ENCODE measurements at regions not wholly inside any gene's neighbourhood (a gene's known extent, or its start where the extent isn't known, plus 50 kb on each side); places are given as distances from the start of the nearest gene placed in this dataset.
"Not testable (repeated sequence)": the region's sequence is repeated elsewhere in the genome, so short reads cannot be mapped to it uniquely, and the experiment has no call there.

DNA sequence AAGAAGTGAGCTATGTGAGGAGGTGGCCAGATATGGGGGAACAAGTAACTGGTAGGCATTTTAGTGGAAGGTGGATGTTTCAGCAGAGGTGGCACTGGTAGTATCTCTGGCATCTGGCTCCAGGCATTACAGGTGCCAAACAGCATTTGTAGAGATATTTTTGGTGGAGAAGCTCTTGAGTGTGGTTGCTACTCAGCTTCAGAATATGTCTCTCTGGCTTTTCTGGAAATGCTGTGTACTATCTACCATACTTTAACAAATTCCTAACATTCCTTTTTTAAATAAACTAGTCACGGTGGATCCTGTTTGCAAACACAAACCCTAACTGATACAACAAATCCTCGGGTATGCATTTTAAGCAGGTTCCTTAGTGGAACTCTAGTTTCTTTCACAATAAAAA is 128.0 kb downstream of the BARX2 start:
- Mint-ChIP-seq H3K27me3 (no peaks in the 10 kb centered on the region), H3K4me3 (no peak overlapping the region), H3K36me3 (no peaks in the 10 kb centered on the region), H3K27ac (no peak overlapping the region), H3K4me1 (no peaks in the 10 kb centered on the region), H3K9me3 (no peaks in the 10 kb centered on the region)
- DNase-seq (no peak), ATAC-seq (ENCODE audit: low read depth) (no peak)
- POLR2A ChIA-PET = no interaction called here

DNA sequence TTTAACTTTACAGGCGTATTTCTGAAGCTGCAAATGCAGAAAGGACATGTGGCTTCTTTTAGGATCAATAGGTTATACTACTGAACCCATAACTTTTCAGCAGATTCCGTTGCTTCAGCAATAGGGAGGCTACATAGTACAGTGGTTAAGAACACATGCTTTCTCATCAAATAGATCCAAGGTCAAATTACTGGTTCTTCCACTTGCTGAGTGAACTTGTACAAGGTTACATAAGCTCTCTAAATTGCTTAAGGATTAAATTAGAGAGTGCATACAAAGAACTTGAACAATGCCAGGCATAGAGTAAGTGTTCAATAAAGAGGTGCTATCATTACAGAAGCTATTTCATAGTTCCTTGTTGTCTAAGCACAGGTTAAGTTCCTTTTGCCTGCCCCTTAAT is 129.6 kb downstream of the BARX2 start:
- POLR2A ChIA-PET = no interaction called here
- H3K27ac Mint-ChIP-seq = no peak overlapping the region
- H3K36me3 Mint-ChIP-seq = no peaks in the 10 kb centered on the region

DNA sequence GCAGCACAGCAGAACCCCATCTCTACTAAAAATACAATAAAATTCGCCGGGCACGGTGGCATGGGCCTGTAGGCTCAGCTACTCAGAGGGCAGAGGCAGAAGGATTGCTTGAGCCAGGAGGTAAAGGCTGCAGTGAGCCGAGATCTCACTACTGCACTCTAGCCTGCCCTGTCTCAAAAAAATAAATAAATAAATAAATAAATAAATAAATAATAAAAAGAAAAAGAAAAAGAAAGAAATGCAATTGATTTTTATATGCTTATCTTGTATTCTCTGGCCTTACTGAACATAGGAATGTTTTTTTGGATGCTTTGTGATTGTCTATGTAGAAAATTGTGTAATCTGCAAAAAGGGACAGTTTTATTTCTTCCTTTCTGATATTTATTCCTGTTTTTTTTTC is 132.5 kb downstream of the BARX2 start:
- no peaks in the 10 kb centered on the region for H3K4me1 Mint-ChIP-seq
- H3K4me3 Mint-ChIP-seq = no peak overlapping the region
- DNase-seq (no peak), ATAC-seq (ENCODE audit: low read depth) (no peak)
- POLR2A ChIA-PET = no interaction called here
- no peaks in the 10 kb centered on the region for H3K36me3 Mint-ChIP-seq
- no peaks in the 10 kb centered on the region for H3K27me3 Mint-ChIP-seq
- H3K9me3 Mint-ChIP-seq = no peaks in the 10 kb centered on the region
- no peak overlapping the region for H3K27ac Mint-ChIP-seq

More for the DNA sequence above, 129.6 kb downstream of the BARX2 start:
- Mint-ChIP-seq H3K9me3 (no peaks in the 10 kb centered on the region), H3K4me3 (no peak overlapping the region), H3K27me3 (no peaks in the 10 kb centered on the region), H3K4me1 (no peaks in the 10 kb centered on the region)
- no peak for DNase-seq
- ATAC-seq (ENCODE audit: low read depth) = no peak

DNA sequence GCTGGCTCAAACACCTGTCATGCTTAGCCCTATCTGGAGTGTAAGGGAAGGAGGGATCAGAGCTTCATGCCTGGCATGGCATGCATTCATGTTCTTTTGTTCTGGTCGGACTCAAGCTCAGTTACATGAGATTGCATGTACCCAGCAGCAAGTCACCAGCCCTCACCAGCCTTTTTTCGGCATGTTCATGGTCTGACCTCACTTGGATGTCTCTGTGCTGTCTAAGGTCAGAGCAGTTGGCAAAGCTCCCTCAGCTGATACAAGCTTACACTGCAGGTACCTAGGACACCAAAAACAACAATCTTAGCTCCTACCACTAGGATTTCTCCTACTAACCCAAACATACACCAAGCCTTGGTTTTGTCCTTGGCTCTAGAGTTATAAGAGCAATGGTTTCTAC is 152.6 kb downstream of the BARX2 start:
- H3K4me3 Mint-ChIP-seq = no peak overlapping the region

DNA sequence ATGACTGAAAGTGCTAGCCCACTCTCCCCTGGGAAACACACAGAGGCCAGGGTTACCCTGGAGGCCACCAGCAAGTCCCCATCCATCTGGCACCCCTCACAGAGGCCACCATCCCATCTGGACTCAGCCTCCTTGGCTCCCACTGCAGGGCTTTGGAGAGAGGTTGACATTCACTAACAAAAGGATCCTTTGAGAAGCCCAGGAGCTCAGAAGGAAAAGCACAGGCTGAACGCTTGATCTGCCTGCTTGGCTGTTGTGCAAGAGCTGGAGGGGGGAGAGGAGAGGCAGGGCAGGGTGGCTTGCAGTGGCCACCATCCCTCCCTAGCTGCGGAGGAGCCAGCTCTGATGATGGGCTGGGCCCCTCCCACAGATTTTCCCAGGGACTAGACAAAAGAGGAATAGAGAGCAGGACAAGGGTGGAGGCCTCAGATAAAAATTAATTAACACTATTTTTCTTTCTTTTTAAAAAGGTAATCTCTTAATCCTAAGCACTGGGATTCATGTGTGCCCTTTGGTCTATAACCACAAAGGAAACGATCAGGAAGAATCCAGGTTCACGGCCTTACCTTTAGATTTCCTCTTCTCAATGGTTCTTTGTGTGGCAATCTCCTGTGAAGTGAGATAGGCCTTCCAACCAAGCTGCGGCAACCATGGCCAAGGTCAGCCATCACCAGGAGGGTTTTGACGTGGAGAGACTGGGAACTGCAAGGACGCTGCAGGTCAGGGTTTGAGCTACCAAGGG is 154.7 kb downstream of the BARX2 start:
- no peaks in the 10 kb centered on the region for H3K4me1 Mint-ChIP-seq
- peaks cover 2% of the 10 kb centered on the region for H3K27me3 Mint-ChIP-seq
- no peaks in the 10 kb centered on the region for H3K36me3 Mint-ChIP-seq
- no peak overlapping the region for H3K4me3 Mint-ChIP-seq
- no peak for ATAC-seq (ENCODE audit: low read depth)
- no peak for DNase-seq
- H3K27ac Mint-ChIP-seq = no peak overlapping the region
- POLR2A ChIA-PET = no interaction called here
- peaks cover under 1% of the 10 kb centered on the region for H3K9me3 Mint-ChIP-seq

More for the DNA sequence above, 152.6 kb downstream of the BARX2 start:
- Mint-ChIP-seq H3K36me3 (no peaks in the 10 kb centered on the region), H3K27ac (no peak overlapping the region), H3K9me3 (peaks cover 3% of the 10 kb centered on the region), H3K4me1 (no peaks in the 10 kb centered on the region), H3K27me3 (no peaks in the 10 kb centered on the region)
- DNase-seq (no peak), ATAC-seq (ENCODE audit: low read depth) (no peak)
- POLR2A ChIA-PET = no interaction called here

DNA sequence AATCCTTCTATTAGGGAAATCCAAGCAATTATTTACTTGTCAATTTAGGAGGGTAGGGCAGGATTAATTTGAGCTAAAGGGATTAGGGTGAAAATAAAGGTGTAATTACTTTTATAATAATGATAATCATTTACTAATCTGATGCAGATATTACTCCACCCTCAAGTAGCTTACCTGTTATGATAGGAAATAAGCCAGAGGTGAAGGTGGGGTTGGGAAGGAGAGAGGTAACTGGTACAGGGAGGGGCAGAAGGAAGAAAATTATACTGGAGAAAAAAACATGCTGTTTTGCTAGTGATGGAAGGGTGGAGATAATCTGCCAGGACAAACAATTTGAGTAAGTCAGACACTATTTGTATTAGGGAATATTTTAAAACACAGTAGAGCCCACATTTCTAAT is 157.7 kb downstream of the BARX2 start:
- no peak for ATAC-seq (ENCODE audit: low read depth)
- no peak for DNase-seq
- Mint-ChIP-seq H3K27me3 (peaks cover 2% of the 10 kb centered on the region), H3K4me1 (no peaks in the 10 kb centered on the region), H3K9me3 (peaks cover 10% of the 10 kb centered on the region), H3K36me3 (no peaks in the 10 kb centered on the region), H3K4me3 (no peak overlapping the region), H3K27ac (no peak overlapping the region)
- POLR2A ChIA-PET = no interaction called here

DNA sequence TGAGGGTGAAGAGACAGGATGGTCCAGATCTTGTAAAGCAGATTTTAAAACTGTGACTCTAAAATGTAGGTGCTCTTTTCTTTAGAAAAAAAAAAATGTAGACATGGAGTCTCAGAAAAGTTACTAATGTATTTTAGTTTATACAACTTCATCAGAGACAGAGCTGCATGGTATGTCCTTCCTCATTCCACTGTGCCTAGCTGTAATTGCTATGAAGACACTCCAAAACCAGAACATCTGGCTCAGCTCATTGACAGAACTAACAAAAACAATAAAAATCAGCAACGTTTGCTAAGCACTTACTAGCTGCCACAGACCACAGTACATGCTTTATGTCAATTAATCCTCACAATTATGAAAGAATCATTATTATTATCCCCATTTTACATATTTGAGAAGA is 160.7 kb downstream of the BARX2 start:
- Mint-ChIP-seq H3K9me3 (peaks cover 19% of the 10 kb centered on the region), H3K27me3 (peaks cover 2% of the 10 kb centered on the region), H3K4me1 (no peaks in the 10 kb centered on the region), H3K36me3 (no peaks in the 10 kb centered on the region), H3K27ac (no peak overlapping the region), H3K4me3 (no peak overlapping the region)
- DNase-seq (no peak), ATAC-seq (ENCODE audit: low read depth) (no peak)
- POLR2A ChIA-PET = no interaction called here

DNA sequence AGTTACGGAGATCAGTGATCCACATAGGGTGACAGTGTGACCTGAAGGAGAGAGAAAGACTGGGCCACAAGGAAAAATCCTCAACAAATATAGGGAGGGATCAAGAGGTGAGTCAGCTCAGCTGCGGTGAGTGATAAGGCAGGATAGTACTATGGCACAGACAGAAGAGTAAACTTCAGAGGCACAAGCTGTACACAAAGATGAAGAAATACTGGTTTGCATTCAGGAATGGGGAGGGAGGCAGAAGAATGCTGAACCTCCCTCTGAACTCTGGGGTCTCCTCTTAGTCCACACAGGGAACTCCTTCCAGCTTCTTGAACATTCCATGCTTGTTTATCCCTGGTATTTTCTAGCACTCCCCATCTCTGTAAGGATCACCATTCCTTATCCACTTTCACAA is 162.7 kb downstream of the BARX2 start:
- no peaks in the 10 kb centered on the region for H3K4me1 Mint-ChIP-seq
- peaks cover 24% of the 10 kb centered on the region for H3K9me3 Mint-ChIP-seq
- H3K27me3 Mint-ChIP-seq = peaks cover 2% of the 10 kb centered on the region
- POLR2A ChIA-PET = no interaction called here
- DNase-seq (no peak), ATAC-seq (ENCODE audit: low read depth) (no peak)
- no peak overlapping the region for H3K27ac Mint-ChIP-seq
- H3K36me3 Mint-ChIP-seq = no peaks in the 10 kb centered on the region
- no peak overlapping the region for H3K4me3 Mint-ChIP-seq

DNA sequence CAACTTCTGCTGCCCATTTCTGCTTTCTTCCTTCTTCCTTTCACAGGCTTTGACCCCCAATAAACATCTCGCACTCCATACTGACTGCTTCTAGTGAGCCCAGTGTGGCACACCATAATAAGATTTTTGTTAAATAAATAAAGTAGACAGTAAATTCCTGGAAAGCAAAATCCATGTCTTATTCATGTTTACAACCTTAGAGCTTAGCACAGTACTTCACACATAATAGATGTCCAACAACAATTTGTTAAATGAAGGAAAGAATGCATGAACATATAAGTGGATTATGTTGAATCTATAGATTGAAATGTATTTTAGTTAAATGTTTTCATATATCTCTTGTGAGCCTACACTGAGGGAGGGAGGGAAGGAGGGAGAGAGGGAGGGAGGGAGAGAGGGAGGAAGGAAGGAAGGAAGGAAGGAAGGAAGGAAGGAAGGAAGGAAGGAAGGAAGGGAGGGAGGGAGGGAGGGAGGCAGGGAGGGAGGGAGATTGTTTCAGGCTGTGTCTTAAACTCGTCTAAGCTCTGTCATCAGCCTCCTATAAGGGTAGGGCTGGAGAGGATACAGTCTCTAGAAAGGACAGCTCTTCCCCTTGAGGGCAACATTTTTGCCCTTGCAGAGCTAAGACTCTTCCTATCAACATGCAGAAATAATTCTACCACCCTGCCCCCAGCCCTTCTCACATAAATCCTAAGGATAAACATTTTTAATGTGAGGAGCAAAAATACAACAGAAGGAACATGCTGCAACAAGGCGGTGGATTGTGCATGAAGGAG is 168.1 kb downstream of the BARX2 start:
- Mint-ChIP-seq H3K9me3 (peaks cover 12% of the 10 kb centered on the region), H3K27ac (no peak overlapping the region), H3K4me3 (no peak overlapping the region), H3K36me3 (no peaks in the 10 kb centered on the region), H3K4me1 (no peaks in the 10 kb centered on the region), H3K27me3 (no peaks in the 10 kb centered on the region)
- no peak for DNase-seq
- no peak for ATAC-seq (ENCODE audit: low read depth)
- POLR2A ChIA-PET = no interaction called here

DNA sequence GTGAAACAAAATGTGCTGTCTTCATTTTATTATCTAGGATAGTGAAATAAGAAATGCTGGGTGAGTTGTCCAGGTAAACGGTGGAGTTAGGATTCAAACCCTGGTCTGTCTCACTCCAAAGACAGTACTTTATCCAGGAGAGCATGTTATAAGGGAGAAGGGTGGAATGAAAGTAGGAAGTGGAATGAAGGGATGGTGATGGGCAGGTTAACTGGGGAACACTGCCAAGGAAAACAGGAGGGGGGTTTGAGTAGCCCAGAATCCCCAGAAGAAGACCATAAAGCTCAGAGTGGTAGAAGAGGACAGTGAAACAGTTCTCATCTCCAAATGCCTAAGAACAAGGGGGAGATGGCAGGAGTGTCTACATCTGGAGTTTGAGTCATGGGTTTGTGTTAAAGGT is 169.0 kb downstream of the BARX2 start:
- Mint-ChIP-seq H3K4me1 (no peaks in the 10 kb centered on the region), H3K36me3 (no peaks in the 10 kb centered on the region), H3K4me3 (no peak overlapping the region), H3K27me3 (no peaks in the 10 kb centered on the region), H3K27ac (no peak overlapping the region), H3K9me3 (peaks cover 12% of the 10 kb centered on the region)
- no peak for DNase-seq
- POLR2A ChIA-PET = no interaction called here
- ATAC-seq (ENCODE audit: low read depth) = no peak

DNA sequence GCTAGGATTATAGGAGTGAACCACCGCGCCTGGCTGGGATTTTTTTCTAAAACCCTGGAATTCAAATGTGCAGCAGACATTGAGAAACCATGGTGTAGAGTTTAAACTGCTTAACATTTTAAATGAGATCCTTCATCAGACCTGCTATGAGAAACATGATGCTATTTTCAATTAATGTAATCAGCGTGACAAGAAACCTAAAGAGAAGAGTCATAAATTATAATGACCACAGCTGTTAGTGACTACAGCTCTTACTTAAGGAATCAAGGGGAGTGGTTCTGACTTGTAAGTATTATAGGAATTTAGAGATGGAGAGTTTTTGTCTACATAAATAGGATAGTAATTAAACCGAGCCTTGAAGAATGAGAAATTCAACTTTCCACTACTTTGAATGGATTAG is 170.6 kb downstream of the BARX2 start:
- POLR2A ChIA-PET = no interaction called here
- ATAC-seq (ENCODE audit: low read depth) (no peak), DNase-seq (no peak)
- Mint-ChIP-seq H3K4me1 (no peaks in the 10 kb centered on the region), H3K27ac (no peak overlapping the region), H3K4me3 (no peak overlapping the region), H3K36me3 (no peaks in the 10 kb centered on the region), H3K9me3 (peaks cover 15% of the 10 kb centered on the region), H3K27me3 (no peaks in the 10 kb centered on the region)

DNA sequence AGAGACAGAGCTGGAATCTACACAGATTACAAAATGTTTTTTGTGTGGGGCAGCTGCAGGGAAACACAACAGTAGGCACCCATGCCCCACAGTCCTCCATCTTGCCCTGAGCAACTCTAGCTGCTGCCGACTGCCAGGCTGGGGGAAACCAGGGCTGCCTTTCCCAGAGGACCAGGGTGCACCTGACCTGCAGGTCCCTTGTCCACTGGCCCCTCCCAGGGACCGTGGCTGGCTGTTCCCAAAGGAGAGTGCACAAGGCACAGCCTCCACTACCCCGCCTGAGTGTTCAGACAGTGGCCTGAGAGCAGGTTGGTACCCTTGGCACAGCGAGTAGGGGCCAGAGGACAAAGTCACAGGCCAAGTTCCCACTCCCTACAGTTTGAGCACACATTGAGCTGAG is 181.8 kb downstream of the BARX2 start:
- Mint-ChIP-seq H3K27ac (no peak overlapping the region), H3K9me3 (no peaks in the 10 kb centered on the region), H3K27me3 (peaks cover 3% of the 10 kb centered on the region), H3K36me3 (no peaks in the 10 kb centered on the region), H3K4me3 (no peak overlapping the region), H3K4me1 (no peaks in the 10 kb centered on the region)
- POLR2A ChIA-PET = no interaction called here
- no peak for DNase-seq
- no peak for ATAC-seq (ENCODE audit: low read depth)

DNA sequence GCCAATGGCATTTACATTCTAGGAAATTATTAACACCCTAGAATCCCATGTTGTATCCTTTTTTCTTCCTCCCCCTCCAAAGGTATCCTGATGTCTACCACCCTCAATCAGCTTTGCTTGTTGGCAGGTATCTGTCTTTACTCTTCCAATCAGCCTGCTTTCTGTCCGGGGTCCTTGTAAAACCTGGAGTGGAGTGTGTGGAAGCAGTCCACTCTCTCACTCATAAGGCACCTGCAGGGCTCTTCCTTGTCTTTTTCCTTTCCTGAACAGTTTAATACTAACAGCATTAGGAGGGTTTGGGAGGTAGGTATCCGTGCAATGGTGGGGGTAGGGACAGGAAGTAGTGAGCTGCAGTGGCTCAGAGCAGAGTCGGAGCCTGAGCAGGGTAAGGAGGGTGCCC is 193.4 kb downstream of the BARX2 start:
- DNase-seq (no peak), ATAC-seq (ENCODE audit: low read depth) (no peak)
- H3K27me3 Mint-ChIP-seq = peaks cover 3% of the 10 kb centered on the region
- H3K36me3 Mint-ChIP-seq = no peaks in the 10 kb centered on the region
- H3K4me1 Mint-ChIP-seq = no peaks in the 10 kb centered on the region
- H3K9me3 Mint-ChIP-seq = peaks cover 9% of the 10 kb centered on the region
- H3K4me3 Mint-ChIP-seq = no peak overlapping the region
- no peak overlapping the region for H3K27ac Mint-ChIP-seq
- POLR2A ChIA-PET = no interaction called here

DNA sequence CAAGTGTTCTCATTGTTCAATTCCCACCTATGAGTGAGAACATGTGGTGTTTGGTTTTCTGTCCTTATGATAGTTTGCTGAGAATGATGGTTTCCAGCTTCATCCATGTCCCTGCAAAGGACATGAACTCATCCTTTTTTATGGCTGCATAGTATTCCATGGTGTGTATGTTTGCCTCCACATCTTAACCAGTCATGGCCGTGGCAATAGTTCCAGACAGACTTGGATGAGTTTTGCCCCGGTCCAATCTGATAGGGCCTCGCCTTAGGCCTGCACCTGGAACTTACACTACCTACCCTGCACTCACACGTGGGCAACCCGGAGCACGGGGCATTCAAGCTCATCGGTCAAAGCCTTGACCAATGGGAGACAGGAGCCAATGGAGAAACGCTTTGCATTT is 197.0 kb downstream of the BARX2 start:
- H3K36me3 Mint-ChIP-seq; H3K27me3 Mint-ChIP-seq; H3K4me3 Mint-ChIP-seq; H3K27ac Mint-ChIP-seq; DNase-seq; H3K4me1 Mint-ChIP-seq; POLR2A ChIA-PET; ATAC-seq (ENCODE audit: low read depth): not testable (repeated sequence)
- H3K9me3 Mint-ChIP-seq = peaks cover 12% of the 10 kb centered on the region
